Panc1 (cell line): ENCODE measurements at regions not wholly inside any gene's neighbourhood (a gene's known extent, or its start where the extent isn't known, plus 50 kb on each side); places are given as distances from the start of the nearest gene placed in this dataset.

Source experiments
- ATAC-seq: fragments of 200-7000 bp; cut with Tn5 transposase; 2 replicates; pipeline ENCODE4 v1.9.1; 2020; ENCODE audit warnings: mild to moderate bottlenecking, moderate library complexity
- BruUV-seq: library from RNA; stranded (reverse); fragments of 400-500 nt; replicated peaks from 2 replicates; lab custom pipeline; 2021; lab: Mats Ljungman, UMichigan
- CTCF ChIA-PET: fragments of 300-600 bp; sonication (Branson Sonifier 250); formaldehyde crosslinking; loops from one replicate; lab custom pipeline; 2022; ENCODE audit warnings: antibody characterized with exemption; lab: Charles Lee
- POLR2A ChIA-PET: fragments of 300-600 bp; sonication (Branson Sonifier 250); formaldehyde crosslinking; loops from one replicate; lab custom pipeline; 2022; ENCODE audit warnings: antibody characterized with exemption; lab: Charles Lee
- DNase-seq: peaks from one replicate; pipeline ENCODE4 v3.0.0-alpha.2; 2010; ENCODE audit warnings: low read depth, low spot score
- H3K27ac ChIP-seq: 2 replicates; pipeline ENCODE4 v1.5.1; 2011; ENCODE audit warnings: mild to moderate bottlenecking, low read length, inconsistent platforms
- H3K27me3 ChIP-seq: fragments of 200-500 bp; sonication (Bioruptor generic); 2 replicates; pipeline ENCODE4 v1.6.0; 2014; ENCODE audit warnings: low read length, inconsistent platforms; ENCODE audit not compliant: control insufficient read depth, insufficient read depth
- H3K36me3 ChIP-seq: fragments of 200-500 bp; sonication (Bioruptor generic); 2 replicates; pipeline ENCODE4 v1.5.1; 2014; ENCODE audit warnings: inconsistent platforms, mild to moderate bottlenecking, low read length, moderate library complexity; ENCODE audit not compliant: control insufficient read depth, insufficient read depth
- H3K4me1 ChIP-seq: 2 replicates; pipeline ENCODE4 v1.5.1; 2011; ENCODE audit warnings: inconsistent platforms, mild to moderate bottlenecking, low read length, moderate library complexity; ENCODE audit not compliant: control insufficient read depth, insufficient read depth
- H3K4me3 ChIP-seq, 2 experiments: 2 replicates each; pipeline ENCODE4 v1.5.1; 2011 to 2012; ENCODE audit warnings: low read depth in 2 of 2, low read length in 2 of 2, mild to moderate bottlenecking in 2 of 2, inconsistent platforms in 1 of 2, moderate library complexity in 1 of 2
- H3K9me3 ChIP-seq: fragments of 200-500 bp; sonication (Bioruptor generic); 2 replicates; pipeline ENCODE4 v1.5.1; 2014; ENCODE audit warnings: low read depth, mild to moderate bottlenecking, inconsistent platforms, low read length, moderate library complexity; ENCODE audit not compliant: control insufficient read depth, insufficient read depth
- CTCF ChIP-seq: fragments of 450-650 bp; IDR thresholded peaks from 2 replicates; pipeline ENCODE4 v1.5.1; 2017; ENCODE audit warnings: mild to moderate bottlenecking
- REST ChIP-seq, 2 experiments: IDR thresholded peaks; 2 replicates each; pipeline ENCODE4 v1.6.1; 2011 to 2012; ENCODE audit warnings: low read depth in 2 of 2, control low read depth in 1 of 2, low read length in 1 of 2, mild to moderate bottlenecking in 1 of 2, moderate library complexity in 1 of 2; ENCODE audit not compliant: insufficient read depth in 1 of 2
- SIN3A ChIP-seq: IDR thresholded peaks from 2 replicates; pipeline ENCODE4 v1.6.1; 2012; ENCODE audit warnings: low read depth, mild to moderate bottlenecking, low read length, moderate library complexity, borderline replicate concordance; ENCODE audit not compliant: insufficient read depth
- in situ Hi-C: cut with HindIII; loops from 2 replicates; pipeline ENCODE4 v1.10.0; 2016; ENCODE audit warnings: low sequenced_read_pairs, low pct_unique_long_range_greater_than_20kb
- intact Hi-C: fragments of 100-400 bp; cut with micrococcal nuclease; formaldehyde crosslinking; loops from one replicate; pipeline ENCODE4 v1.10.0; 2022; ENCODE audit not compliant: unreplicated experiment

GRCh38 chr3:157769378-157769777 lies 266.2 kb upstream of the VEPH1 start:
- no peak for TF ChIP-seq CTCF
- intact Hi-C loops = no loop called here
- ChIA-PET POLR2A (interaction anchor here (0.6 kb wide), 1 partner anchor 1004 kb away, joined by 5 read pairs; no protein-coding TSS in a partner anchor), CTCF (no interaction called here)
- BruUV-seq = no TSS peak
- no peaks in the 10 kb centered on the region for H3K36me3 ChIP-seq
- H3K4me3 ChIP-seq = no peak overlapping the region
- H3K27me3 ChIP-seq = no peaks in the 10 kb centered on the region
- DNase-seq = no peak
- no peaks in the 10 kb centered on the region for H3K4me1 ChIP-seq
- H3K27ac ChIP-seq = no peak overlapping the region
- ATAC-seq = no peak
- in situ Hi-C loops = no loop called here
- no peaks in the 10 kb centered on the region for H3K9me3 ChIP-seq

GRCh38 chr3:157767607-157768006 lies 264.4 kb upstream of the VEPH1 start:
- H3K9me3 ChIP-seq = no peaks in the 10 kb centered on the region
- no peak for DNase-seq
- H3K27ac ChIP-seq = no peak overlapping the region
- no TSS peak for BruUV-seq
- ATAC-seq = no peak
- no peaks in the 10 kb centered on the region for H3K27me3 ChIP-seq
- POLR2A ChIA-PET = no interaction called here
- TF ChIP-seq CTCF (peak; percentile 12; the same call in 1 of the 2 replicates), REST (IDR thresholded peaks at IDR 0.05; ENCODE audit: insufficient read depth in 1 of 2, low read depth in 2 of 2, low read length in 1 of 2) (no peak)
- no peaks in the 10 kb centered on the region for H3K4me1 ChIP-seq
- no peaks in the 10 kb centered on the region for H3K36me3 ChIP-seq
- CTCF ChIA-PET = no interaction called here
- no peak overlapping the region for H3K4me3 ChIP-seq
- in situ Hi-C loops (no loop called here), intact Hi-C loops (no loop called here)

GRCh38 chr3:157763644-157764043 lies 260.4 kb upstream of the VEPH1 start:
- no peaks in the 10 kb centered on the region for H3K9me3 ChIP-seq
- no peak for ATAC-seq
- in situ Hi-C loops = no loop called here
- H3K27ac ChIP-seq = no peak overlapping the region
- intact Hi-C loops = no loop called here
- no peaks in the 10 kb centered on the region for H3K4me1 ChIP-seq
- POLR2A ChIA-PET = no interaction called here
- no TSS peak for BruUV-seq
- TF ChIP-seq SIN3A = no peak
- H3K36me3 ChIP-seq = no peaks in the 10 kb centered on the region
- CTCF ChIA-PET = no interaction called here
- no peak for DNase-seq
- no peaks in the 10 kb centered on the region for H3K27me3 ChIP-seq
- no peak overlapping the region for H3K4me3 ChIP-seq
